ENCODE measurements at regions not wholly inside any gene's neighbourhood (a gene's known extent, or its start where the extent isn't known, plus 50 kb on each side); places are given as distances from the start of the nearest gene placed in this dataset.

DNA sequence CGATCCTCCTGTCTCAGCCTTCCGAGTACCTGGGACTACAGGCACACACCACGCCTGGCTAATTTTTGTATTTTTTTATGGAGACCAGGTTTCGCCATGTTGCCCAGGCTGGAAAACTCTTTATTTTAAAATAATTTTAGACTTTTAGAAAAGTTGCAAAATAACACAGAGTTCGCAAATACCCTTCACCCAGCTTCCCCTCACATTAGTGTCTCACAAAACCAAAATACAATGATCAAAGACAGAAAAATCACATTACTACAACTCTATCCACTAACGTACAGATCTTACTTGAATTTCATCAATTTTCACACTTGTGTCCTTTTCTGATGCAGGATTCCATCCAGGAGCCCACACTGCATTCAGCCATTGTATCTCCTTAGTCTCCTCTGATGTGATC, 58.8 kb upstream of the ERRFI1 start (continued):
- TF ChIP-seq, protein P1, sequence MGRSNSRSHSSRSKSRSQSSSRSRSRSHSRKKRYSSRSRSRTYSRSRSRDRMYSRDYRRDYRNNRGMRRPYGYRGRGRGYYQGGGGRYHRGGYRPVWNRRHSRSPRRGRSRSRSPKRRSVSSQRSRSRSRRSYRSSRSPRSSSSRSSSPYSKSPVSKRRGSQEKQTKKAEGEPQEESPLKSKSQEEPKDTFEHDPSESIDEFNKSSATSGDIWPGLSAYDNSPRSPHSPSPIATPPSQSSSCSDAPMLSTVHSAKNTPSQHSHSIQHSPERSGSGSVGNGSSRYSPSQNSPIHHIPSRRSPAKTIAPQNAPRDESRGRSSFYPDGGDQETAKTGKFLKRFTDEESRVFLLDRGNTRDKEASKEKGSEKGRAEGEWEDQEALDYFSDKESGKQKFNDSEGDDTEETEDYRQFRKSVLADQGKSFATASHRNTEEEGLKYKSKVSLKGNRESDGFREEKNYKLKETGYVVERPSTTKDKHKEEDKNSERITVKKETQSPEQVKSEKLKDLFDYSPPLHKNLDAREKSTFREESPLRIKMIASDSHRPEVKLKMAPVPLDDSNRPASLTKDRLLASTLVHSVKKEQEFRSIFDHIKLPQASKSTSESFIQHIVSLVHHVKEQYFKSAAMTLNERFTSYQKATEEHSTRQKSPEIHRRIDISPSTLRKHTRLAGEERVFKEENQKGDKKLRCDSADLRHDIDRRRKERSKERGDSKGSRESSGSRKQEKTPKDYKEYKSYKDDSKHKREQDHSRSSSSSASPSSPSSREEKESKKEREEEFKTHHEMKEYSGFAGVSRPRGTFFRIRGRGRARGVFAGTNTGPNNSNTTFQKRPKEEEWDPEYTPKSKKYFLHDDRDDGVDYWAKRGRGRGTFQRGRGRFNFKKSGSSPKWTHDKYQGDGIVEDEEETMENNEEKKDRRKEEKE (IDR thresholded peaks at IDR 0.05): no peak
- TF ChIP-seq, protein P2, sequence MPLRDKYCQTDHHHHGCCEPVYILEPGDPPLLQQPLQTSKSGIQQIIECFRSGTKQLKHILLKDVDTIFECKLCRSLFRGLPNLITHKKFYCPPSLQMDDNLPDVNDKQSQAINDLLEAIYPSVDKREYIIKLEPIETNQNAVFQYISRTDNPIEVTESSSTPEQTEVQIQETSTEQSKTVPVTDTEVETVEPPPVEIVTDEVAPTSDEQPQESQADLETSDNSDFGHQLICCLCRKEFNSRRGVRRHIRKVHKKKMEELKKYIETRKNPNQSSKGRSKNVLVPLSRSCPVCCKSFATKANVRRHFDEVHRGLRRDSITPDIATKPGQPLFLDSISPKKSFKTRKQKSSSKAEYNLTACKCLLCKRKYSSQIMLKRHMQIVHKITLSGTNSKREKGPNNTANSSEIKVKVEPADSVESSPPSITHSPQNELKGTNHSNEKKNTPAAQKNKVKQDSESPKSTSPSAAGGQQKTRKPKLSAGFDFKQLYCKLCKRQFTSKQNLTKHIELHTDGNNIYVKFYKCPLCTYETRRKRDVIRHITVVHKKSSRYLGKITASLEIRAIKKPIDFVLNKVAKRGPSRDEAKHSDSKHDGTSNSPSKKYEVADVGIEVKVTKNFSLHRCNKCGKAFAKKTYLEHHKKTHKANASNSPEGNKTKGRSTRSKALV (CRISPR knock-in tag; IDR thresholded peaks at IDR 0.05): no peak
- TF ChIP-seq ZNF382 (CRISPR knock-in tag; IDR thresholded peaks at IDR 0.05; ENCODE audit: borderline replicate concordance) (no peak), SATB2 (CRISPR knock-in tag; IDR thresholded peaks at IDR 0.05) (no peak), LCORL (IDR thresholded peaks at IDR 0.05) (no peak), LCORL (CRISPR knock-in tag; IDR thresholded peaks at IDR 0.05) (no peak), KMT2A (CRISPR knock-in tag; IDR thresholded peaks at IDR 0.05) (no peak), SNAI1 (CRISPR knock-in tag; IDR thresholded peaks at IDR 0.05; ENCODE audit: borderline replicate concordance) (no peak), FOXP1 (IDR thresholded peaks at IDR 0.05) (no peak), FOXP1 (CRISPR knock-in tag; IDR thresholded peaks at IDR 0.05) (no peak), ZNF878 (CRISPR knock-in tag; IDR thresholded peaks at IDR 0.05) (no peak), MAF1 (CRISPR knock-in tag; IDR thresholded peaks at IDR 0.05; ENCODE audit: borderline replicate concordance) (no peak), EP300 (IDR thresholded peaks at IDR 0.05; ENCODE audit: low read depth in 2 of 2, low read length in 2 of 2) (no peak), EP300 (CRISPR knock-in tag; IDR thresholded peaks at IDR 0.05; ENCODE audit: borderline replicate concordance) (no peak)
- TF ChIP-seq, protein P3, sequence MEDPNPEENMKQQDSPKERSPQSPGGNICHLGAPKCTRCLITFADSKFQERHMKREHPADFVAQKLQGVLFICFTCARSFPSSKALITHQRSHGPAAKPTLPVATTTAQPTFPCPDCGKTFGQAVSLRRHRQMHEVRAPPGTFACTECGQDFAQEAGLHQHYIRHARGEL (CRISPR knock-in tag; IDR thresholded peaks at IDR 0.05): no peak
- TF ChIP-seq, protein P4, sequence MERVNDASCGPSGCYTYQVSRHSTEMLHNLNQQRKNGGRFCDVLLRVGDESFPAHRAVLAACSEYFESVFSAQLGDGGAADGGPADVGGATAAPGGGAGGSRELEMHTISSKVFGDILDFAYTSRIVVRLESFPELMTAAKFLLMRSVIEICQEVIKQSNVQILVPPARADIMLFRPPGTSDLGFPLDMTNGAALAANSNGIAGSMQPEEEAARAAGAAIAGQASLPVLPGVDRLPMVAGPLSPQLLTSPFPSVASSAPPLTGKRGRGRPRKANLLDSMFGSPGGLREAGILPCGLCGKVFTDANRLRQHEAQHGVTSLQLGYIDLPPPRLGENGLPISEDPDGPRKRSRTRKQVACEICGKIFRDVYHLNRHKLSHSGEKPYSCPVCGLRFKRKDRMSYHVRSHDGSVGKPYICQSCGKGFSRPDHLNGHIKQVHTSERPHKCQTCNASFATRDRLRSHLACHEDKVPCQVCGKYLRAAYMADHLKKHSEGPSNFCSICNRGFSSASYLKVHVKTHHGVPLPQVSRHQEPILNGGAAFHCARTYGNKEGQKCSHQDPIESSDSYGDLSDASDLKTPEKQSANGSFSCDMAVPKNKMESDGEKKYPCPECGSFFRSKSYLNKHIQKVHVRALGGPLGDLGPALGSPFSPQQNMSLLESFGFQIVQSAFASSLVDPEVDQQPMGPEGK (CRISPR knock-in tag; IDR thresholded peaks at IDR 0.05): no peak
